HEK293 (cell line): ENCODE measurements at regions not wholly inside any gene's neighbourhood (a gene's known extent, or its start where the extent isn't known, plus 50 kb on each side); places are given as distances from the start of the nearest gene placed in this dataset.
"Not testable (repeated sequence)": the region's sequence is repeated elsewhere in the genome, so short reads cannot be mapped to it uniquely, and the experiment has no call there.

ENCODE experiments used
- CTCF ChIA-PET: fragments of 350-600 bp; formaldehyde crosslinking; extraction: SDS; loops from one replicate; lab custom pipeline; 2021; ENCODE audit warnings: antibody characterized with exemption; lab: Yijun Ruan, JAX
- POLR2A ChIA-PET: fragments of 300-600 bp; formaldehyde crosslinking; extraction: SDS; loops from one replicate; lab custom pipeline; 2020; ENCODE audit warnings: antibody characterized with exemption, inconsistent platforms; lab: Yijun Ruan, JAX
- H3K27ac ChIP-seq: fragments of 200-500 bp; sonication (Bioruptor generic); 2 replicates; pipeline ENCODE4 v1.5.1; 2014; ENCODE audit warnings: low read depth, low read length, control low read depth, inconsistent platforms; ENCODE audit errors: extremely low read depth
- H3K36me3 ChIP-seq, 2 experiments: fragments of 200-500 bp in 1 of 2; sonication (Bioruptor generic) in 1 of 2; 1 replicate in 1 of 2; 2 replicates in 1 of 2; pipeline ENCODE4 v1.5.1; 2014 to 2017; ENCODE audit warnings: inconsistent platforms in 2 of 2, low read length in 2 of 2; ENCODE audit not compliant: control insufficient read depth in 2 of 2, insufficient read depth in 1 of 2
- H3K4me1 ChIP-seq: fragments of 200-500 bp; sonication (Bioruptor generic); 2 replicates; pipeline ENCODE4 v1.5.1; 2014; ENCODE audit warnings: mild to moderate bottlenecking, low read length, inconsistent platforms; ENCODE audit not compliant: control insufficient read depth, insufficient read depth
- H3K4me3 ChIP-seq: 2 replicates; pipeline ENCODE4 v1.5.1; 2011; ENCODE audit warnings: low read depth, mild to moderate bottlenecking, control low read depth, low read length, moderate library complexity
- H3K9me3 ChIP-seq: fragments of 200-500 bp; sonication (Bioruptor generic); 2 replicates; pipeline ENCODE4 v1.5.1; 2014; ENCODE audit warnings: low read depth, low read length, inconsistent platforms; ENCODE audit not compliant: control insufficient read depth, insufficient read depth
- BCL6B ChIP-seq: fragments of 450-650 bp; formaldehyde crosslinking; IDR thresholded peaks from 2 replicates; pipeline ENCODE4 v1.5.1; 2017; ENCODE audit warnings: missing biosample characterization, missing genetic modification characterization
- GFI1B ChIP-seq: fragments of 450-650 bp; formaldehyde crosslinking; IDR thresholded peaks from 2 replicates; pipeline ENCODE4 v1.5.1; 2016; ENCODE audit warnings: missing biosample characterization, missing genetic modification characterization
- PRDM4 ChIP-seq: fragments of 450-650 bp; formaldehyde crosslinking; IDR thresholded peaks from 2 replicates; pipeline ENCODE4 v1.5.1; 2017; ENCODE audit warnings: missing biosample characterization, missing genetic modification characterization
- TRIM28 ChIP-seq: IDR thresholded peaks from 2 replicates; pipeline ENCODE4 v1.6.1; 2011; ENCODE audit warnings: low read length, control low read depth, borderline replicate concordance
- ZBTB1 ChIP-seq: fragments of 450-650 bp; formaldehyde crosslinking; IDR thresholded peaks from 2 replicates; pipeline ENCODE4 v1.5.1; 2016; ENCODE audit warnings: missing biosample characterization, missing genetic modification characterization
- ZBTB21 ChIP-seq: fragments of 450-650 bp; formaldehyde crosslinking; IDR thresholded peaks from 2 replicates; pipeline ENCODE4 v1.5.1; 2017; ENCODE audit warnings: missing biosample characterization, missing genetic modification characterization
- ZBTB49 ChIP-seq: fragments of 450-650 bp; formaldehyde crosslinking; IDR thresholded peaks from 2 replicates; pipeline ENCODE4 v1.5.1; 2016; ENCODE audit warnings: missing biosample characterization, missing genetic modification characterization, low read depth
- ZNF114 ChIP-seq: fragments of 450-650 bp; formaldehyde crosslinking; IDR thresholded peaks from 2 replicates; pipeline ENCODE4 v1.5.0; 2017; ENCODE audit warnings: missing biosample characterization, missing genetic modification characterization
- ZNF121 ChIP-seq: fragments of 450-650 bp; formaldehyde crosslinking; IDR thresholded peaks from 2 replicates; pipeline ENCODE4 v1.5.1; 2016; ENCODE audit warnings: missing biosample characterization, missing genetic modification characterization
- ZNF146 ChIP-seq: fragments of 450-650 bp; formaldehyde crosslinking; IDR thresholded peaks from 2 replicates; pipeline ENCODE4 v1.5.1; 2016; ENCODE audit warnings: missing biosample characterization, missing genetic modification characterization
- ZNF174 ChIP-seq: fragments of 450-650 bp; formaldehyde crosslinking; IDR thresholded peaks from 2 replicates; pipeline ENCODE4 v1.5.0; 2017; ENCODE audit warnings: missing biosample characterization, mild to moderate bottlenecking, missing genetic modification characterization
- ZNF18 ChIP-seq: fragments of 450-650 bp; formaldehyde crosslinking; IDR thresholded peaks from 2 replicates; pipeline ENCODE4 v1.5.1; 2016; ENCODE audit warnings: missing biosample characterization, missing genetic modification characterization
- ZNF202 ChIP-seq: fragments of 450-650 bp; formaldehyde crosslinking; IDR thresholded peaks from 2 replicates; pipeline ENCODE4 v1.5.1; 2016; ENCODE audit warnings: missing biosample characterization, missing genetic modification characterization, borderline replicate concordance
- ZNF223 ChIP-seq: fragments of 450-650 bp; formaldehyde crosslinking; IDR thresholded peaks from 2 replicates; pipeline ENCODE4 v1.5.1; 2016; ENCODE audit warnings: missing biosample characterization, missing genetic modification characterization
- ZNF248 ChIP-seq: fragments of 450-650 bp; formaldehyde crosslinking; IDR thresholded peaks from 2 replicates; pipeline ENCODE4 v1.5.1; 2017; ENCODE audit warnings: missing biosample characterization, missing genetic modification characterization
- ZNF366 ChIP-seq: fragments of 450-650 bp; formaldehyde crosslinking; conservative IDR thresholded peaks from 2 replicates; pipeline ENCODE4 v1.5.1; 2016; ENCODE audit warnings: missing biosample characterization, missing genetic modification characterization
- ZNF513 ChIP-seq: fragments of 450-650 bp; IDR thresholded peaks from 2 replicates; pipeline ENCODE4 v1.5.1; 2018; ENCODE audit warnings: missing biosample characterization, missing genetic modification characterization
- ZNF580 ChIP-seq: fragments of 450-650 bp; formaldehyde crosslinking; IDR thresholded peaks from 2 replicates; pipeline ENCODE4 v1.5.1; 2016; ENCODE audit warnings: missing biosample characterization, missing genetic modification characterization
- ZNF585B ChIP-seq: fragments of 450-650 bp; formaldehyde crosslinking; IDR thresholded peaks from 2 replicates; pipeline ENCODE4 v1.5.1; 2016; ENCODE audit warnings: missing biosample characterization, missing genetic modification characterization
- ZNF707 ChIP-seq: fragments of 450-650 bp; formaldehyde crosslinking; IDR thresholded peaks from 2 replicates; pipeline ENCODE4 v1.5.1; 2016; ENCODE audit warnings: missing biosample characterization, missing genetic modification characterization

- TF ChIP-seq PRDM4 (tag by site-specific recombination): peak; percentile 76
- no peak for TF ChIP-seq ZNF114 (tag by site-specific recombination)
- peak; percentile 30; the same call in 1 of the 2 replicates for TF ChIP-seq ZNF513 (tag by site-specific recombination)
- peak; percentile 69 for TF ChIP-seq TRIM28
- peak; percentile 92 for TF ChIP-seq ZNF18 (tag by site-specific recombination)
- peak; percentile 26; the same call in 1 of the 2 replicates for TF ChIP-seq GFI1B
- TF ChIP-seq ZNF248 (tag by site-specific recombination): no peak
- no peak for TF ChIP-seq ZBTB1 (tag by site-specific recombination)
- no peak for TF ChIP-seq ZNF366 (tag by site-specific recombination)
- TF ChIP-seq ZNF585B (tag by site-specific recombination): peak; percentile 67
These were observed 609.4 kb upstream of the SOX9 start (continued) for GRCh38 chr17:71511266-71511995.

GRCh38 chr17:71513725-71514124 lies 607.1 kb upstream of the SOX9 start:
- CTCF ChIA-PET: interaction anchor here (0.6 kb wide), 1 partner anchor 1988 kb away, joined by 3 read pairs; no protein-coding TSS in a partner anchor
- H3K9me3 ChIP-seq, H3K27ac ChIP-seq, H3K36me3 ChIP-seq, H3K4me3 ChIP-seq, POLR2A ChIA-PET: not testable (repeated sequence)
- peak; percentile 74 for TF ChIP-seq ZNF580 (tag by site-specific recombination)
- TF ChIP-seq ZNF146 (tag by site-specific recombination): peak; percentile 92
- peaks cover 35% of the 10 kb centered on the region for H3K4me1 ChIP-seq

- H3K36me3 ChIP-seq: no peaks in the 10 kb centered on the region
- no peak overlapping the region for H3K4me3 ChIP-seq
- CTCF ChIA-PET: no interaction called here
- POLR2A ChIA-PET: no interaction called here
- H3K27ac ChIP-seq: peak overlapping the region; percentile 55; the same call in 1 of the 2 replicates
- peaks cover 30% of the 10 kb centered on the region for H3K4me1 ChIP-seq
- H3K9me3 ChIP-seq: no peaks in the 10 kb centered on the region
- TF ChIP-seq ZBTB49 (tag by site-specific recombination) (no peak), ZNF202 (tag by site-specific recombination) (no peak), ZBTB21 (tag by site-specific recombination) (no peak), ZNF174 (tag by site-specific recombination) (no peak), ZNF223 (tag by site-specific recombination) (no peak), ZNF707 (tag by site-specific recombination) (no peak), ZNF121 (tag by site-specific recombination) (no peak), BCL6B (tag by site-specific recombination) (no peak)
These were observed 604.7 kb upstream of the SOX9 start for GRCh38 chr17:71516149-71516548.
